OCI-LY1 (cell line): ENCODE measurements at regions not wholly inside any gene's neighbourhood (a gene's known extent, or its start where the extent isn't known, plus 50 kb on each side); places are given as distances from the start of the nearest gene placed in this dataset.

Source experiments
- CTCF ChIP-seq: fragments of 200-600 bp; sonication (generic), shearing (Covaris generic); IDR thresholded peaks from 2 replicates; pipeline ENCODE4 v1.5.1; 2017; ENCODE audit warnings: mild to moderate bottlenecking, antibody characterized with exemption, low read length, moderate library complexity, mixed read lengths
- EZH2 ChIP-seq: fragments of 200-600 bp; sonication (generic), shearing (Covaris generic); IDR thresholded peaks from 2 replicates; pipeline ENCODE4 v1.8.0; 2017; ENCODE audit warnings: borderline replicate concordance, mixed run types, mild to moderate bottlenecking, antibody characterized with exemption, low read length, moderate library complexity, mixed read lengths

GRCh38 chr6:93120154-93120742, 299.1 kb downstream of the EPHA7 start:
- TF ChIP-seq CTCF (no peak), EZH2 (no peak)
